Smooth muscle cell (in vitro differentiated cells): ENCODE measurements at regions not wholly inside any gene's neighbourhood (a gene's known extent, or its start where the extent isn't known, plus 50 kb on each side); places are given as distances from the start of the nearest gene placed in this dataset.

Experiments
- DNase-seq: peaks from one replicate; lab custom pipeline; 2025; ENCODE audit not compliant: unreplicated experiment; lab: John Stamatoyannopoulos, UW
- H2AFZ ChIP-seq: fragments of 200-600 bp; sonication (generic); 2 replicates; pipeline ENCODE4 v1.6.0; 2016; ENCODE audit warnings: antibody characterized with exemption, low read depth, mild to moderate bottlenecking
- H3F3A ChIP-seq: fragments of 200-600 bp; sonication (generic); 2 replicates; pipeline ENCODE4 v1.6.0; 2017; ENCODE audit warnings: antibody characterized with exemption, low read depth
- H3K27ac ChIP-seq: fragments of 200-600 bp; sonication (generic); 2 replicates; pipeline ENCODE4 v1.5.1; 2016; ENCODE audit warnings: low read depth, mild to moderate bottlenecking
- H3K27me3 ChIP-seq: fragments of 200-600 bp; sonication (generic); 2 replicates; pipeline ENCODE4 v1.6.1; 2016; ENCODE audit warnings: low read depth, mild to moderate bottlenecking
- H3K36me3 ChIP-seq: fragments of 200-600 bp; sonication (generic); 2 replicates; pipeline ENCODE4 v1.5.1; 2016; ENCODE audit warnings: low read depth
- H3K4me1 ChIP-seq: fragments of 200-600 bp; sonication (generic); 2 replicates; pipeline ENCODE4 v1.5.1; 2016; ENCODE audit warnings: low read depth
- H3K4me2 ChIP-seq: fragments of 200-600 bp; sonication (generic); 2 replicates; pipeline ENCODE4 v1.6.0; 2016; ENCODE audit warnings: mild to moderate bottlenecking
- H3K4me3 ChIP-seq: fragments of 200-600 bp; sonication (generic); 2 replicates; pipeline ENCODE4 v1.5.1; 2016; ENCODE audit warnings: mild to moderate bottlenecking
- H3K79me2 ChIP-seq: fragments of 200-600 bp; sonication (generic); 2 replicates; pipeline ENCODE4 v1.6.0; 2016; ENCODE audit warnings: low read depth, mild to moderate bottlenecking
- H3K9ac ChIP-seq: fragments of 200-600 bp; sonication (generic); 2 replicates; pipeline ENCODE4 v1.6.0; 2016; ENCODE audit warnings: low read depth
- H3K9me3 ChIP-seq: fragments of 200-600 bp; sonication (generic); replicated peaks from 2 replicates; pipeline ENCODE4 v1.5.1; 2016; ENCODE audit warnings: low read depth
- H4K20me1 ChIP-seq: fragments of 200-600 bp; sonication (generic); 2 replicates; pipeline ENCODE4 v1.6.0; 2016; ENCODE audit warnings: low read depth
- WGBS: methylation state at CpG from one replicate; pipeline ENCODE4 v1.1.7; 2016; ENCODE audit warnings: low lambda C conversion rate; 5-methylcytosine and 5-hydroxymethylcytosine counted together
- TF ChIP-seq, protein P1 (sequence below): fragments of 200-600 bp; sonication (generic); IDR thresholded peaks from 2 replicates; pipeline ENCODE4 v1.5.1; 2017; ENCODE audit warnings: borderline replicate concordance, mild to moderate bottlenecking, antibody characterized with exemption; ENCODE audit not compliant: insufficient read depth, poor library complexity, severe bottlenecking

DNA sequence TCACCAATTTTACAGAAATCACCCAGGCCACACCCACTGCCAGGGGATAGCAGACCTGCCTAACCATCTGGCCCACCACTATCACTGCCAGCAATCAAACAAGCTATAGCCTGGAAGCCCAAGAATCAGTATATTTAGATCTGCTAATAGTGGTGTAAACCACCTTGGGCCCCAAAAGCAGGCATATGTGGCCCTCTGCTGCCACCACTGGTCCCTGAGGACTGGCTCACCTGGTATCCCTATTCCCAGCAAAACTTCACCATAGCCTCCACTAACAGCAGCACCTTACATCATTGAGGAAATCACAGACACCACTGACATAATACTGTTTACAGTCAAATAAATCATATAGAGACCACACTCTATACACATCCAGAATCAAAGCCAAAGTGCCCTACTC lies 880.4 kb upstream of the MAN1A1 start:
- no peaks in the 10 kb centered on the region for H4K20me1 ChIP-seq
- H3F3A ChIP-seq: no peaks in the 10 kb centered on the region
- no peaks in the 10 kb centered on the region for H3K36me3 ChIP-seq
- H3K9me3 ChIP-seq: no peaks in the 10 kb centered on the region
- no peak overlapping the region for H3K4me3 ChIP-seq
- no peak for DNase-seq
- H3K27ac ChIP-seq: no peak overlapping the region
- H3K79me2 ChIP-seq: no peaks in the 10 kb centered on the region
- no peak overlapping the region for H3K4me2 ChIP-seq
- H3K4me1 ChIP-seq: no peaks in the 10 kb centered on the region
- no peak overlapping the region for H3K9ac ChIP-seq
- H3K27me3 ChIP-seq: no peaks in the 10 kb centered on the region
- TF ChIP-seq, protein P1, sequence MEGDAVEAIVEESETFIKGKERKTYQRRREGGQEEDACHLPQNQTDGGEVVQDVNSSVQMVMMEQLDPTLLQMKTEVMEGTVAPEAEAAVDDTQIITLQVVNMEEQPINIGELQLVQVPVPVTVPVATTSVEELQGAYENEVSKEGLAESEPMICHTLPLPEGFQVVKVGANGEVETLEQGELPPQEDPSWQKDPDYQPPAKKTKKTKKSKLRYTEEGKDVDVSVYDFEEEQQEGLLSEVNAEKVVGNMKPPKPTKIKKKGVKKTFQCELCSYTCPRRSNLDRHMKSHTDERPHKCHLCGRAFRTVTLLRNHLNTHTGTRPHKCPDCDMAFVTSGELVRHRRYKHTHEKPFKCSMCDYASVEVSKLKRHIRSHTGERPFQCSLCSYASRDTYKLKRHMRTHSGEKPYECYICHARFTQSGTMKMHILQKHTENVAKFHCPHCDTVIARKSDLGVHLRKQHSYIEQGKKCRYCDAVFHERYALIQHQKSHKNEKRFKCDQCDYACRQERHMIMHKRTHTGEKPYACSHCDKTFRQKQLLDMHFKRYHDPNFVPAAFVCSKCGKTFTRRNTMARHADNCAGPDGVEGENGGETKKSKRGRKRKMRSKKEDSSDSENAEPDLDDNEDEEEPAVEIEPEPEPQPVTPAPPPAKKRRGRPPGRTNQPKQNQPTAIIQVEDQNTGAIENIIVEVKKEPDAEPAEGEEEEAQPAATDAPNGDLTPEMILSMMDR: no peak
- H2AFZ ChIP-seq: no peak overlapping the region

DNA sequence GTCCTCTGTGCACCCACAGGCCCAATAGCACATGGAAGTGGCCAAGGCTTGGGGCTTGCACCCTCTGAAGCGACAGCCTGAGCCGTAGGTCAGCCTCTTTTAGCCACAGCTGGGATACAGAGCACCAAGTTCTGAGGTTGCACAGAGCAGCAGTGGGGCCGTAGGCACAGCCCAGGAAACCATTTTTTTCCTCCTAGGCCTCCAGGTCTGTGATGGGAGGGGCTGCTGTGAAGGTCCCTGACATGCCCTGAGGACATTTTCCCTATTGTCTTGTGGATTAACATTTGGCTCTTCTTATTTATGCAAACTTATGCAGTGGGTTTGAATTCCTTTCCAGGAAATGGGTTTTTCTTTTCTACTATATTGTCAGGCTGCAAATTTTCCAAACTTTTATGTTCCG lies 878.7 kb upstream of the MAN1A1 start:
- Histone ChIP-seq H3K4me2 (no peak overlapping the region), H2AFZ (no peak overlapping the region), H4K20me1 (no peaks in the 10 kb centered on the region), H3K27ac (no peak overlapping the region), H3F3A (no peaks in the 10 kb centered on the region), H3K4me3 (no peak overlapping the region), H3K9ac (no peak overlapping the region), H3K79me2 (no peaks in the 10 kb centered on the region), H3K27me3 (no peaks in the 10 kb centered on the region), H3K9me3 (no peaks in the 10 kb centered on the region), H3K36me3 (no peaks in the 10 kb centered on the region), H3K4me1 (no peaks in the 10 kb centered on the region)
- TF ChIP-seq, protein P1: no peak
- DNase-seq: no peak
- 91% methylated on average over 4 of the region's 4 CpGs for WGBS

DNA sequence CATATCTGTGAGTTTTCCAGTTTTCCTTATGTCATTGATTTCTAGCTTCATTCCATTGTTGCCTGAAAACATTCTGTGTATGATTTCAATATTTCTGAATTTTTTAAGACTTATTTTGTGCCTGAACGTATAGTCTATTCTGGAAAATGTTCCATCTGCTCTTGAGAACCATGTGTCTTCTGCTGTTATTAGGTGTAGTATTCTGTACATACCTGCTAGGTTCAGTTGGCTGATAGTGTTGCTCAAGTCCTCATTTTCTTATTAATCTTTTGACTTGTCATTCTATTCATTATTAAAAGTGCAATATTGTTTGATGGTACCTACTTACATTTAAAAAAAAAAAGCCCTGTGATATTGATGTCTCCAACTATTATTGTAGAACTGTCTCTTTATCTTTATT lies 869.8 kb upstream of the MAN1A1 start:
- no peak overlapping the region for H3K4me3 ChIP-seq
- H3K9me3 ChIP-seq: no peaks in the 10 kb centered on the region
- H3K36me3 ChIP-seq: no peaks in the 10 kb centered on the region
- H2AFZ ChIP-seq: no peak overlapping the region
- no peak overlapping the region for H3K9ac ChIP-seq
- TF ChIP-seq, protein P1: no peak
- H4K20me1 ChIP-seq: no peaks in the 10 kb centered on the region
- H3K27me3 ChIP-seq: no peaks in the 10 kb centered on the region
- H3K27ac ChIP-seq: no peak overlapping the region
- no peak overlapping the region for H3K4me2 ChIP-seq
- no peak for DNase-seq
- no peaks in the 10 kb centered on the region for H3K79me2 ChIP-seq
- H3F3A ChIP-seq: no peaks in the 10 kb centered on the region
- 95% methylated on average over 1 of the region's 1 CpG for WGBS
- H3K4me1 ChIP-seq: peaks cover 4% of the 10 kb centered on the region

DNA sequence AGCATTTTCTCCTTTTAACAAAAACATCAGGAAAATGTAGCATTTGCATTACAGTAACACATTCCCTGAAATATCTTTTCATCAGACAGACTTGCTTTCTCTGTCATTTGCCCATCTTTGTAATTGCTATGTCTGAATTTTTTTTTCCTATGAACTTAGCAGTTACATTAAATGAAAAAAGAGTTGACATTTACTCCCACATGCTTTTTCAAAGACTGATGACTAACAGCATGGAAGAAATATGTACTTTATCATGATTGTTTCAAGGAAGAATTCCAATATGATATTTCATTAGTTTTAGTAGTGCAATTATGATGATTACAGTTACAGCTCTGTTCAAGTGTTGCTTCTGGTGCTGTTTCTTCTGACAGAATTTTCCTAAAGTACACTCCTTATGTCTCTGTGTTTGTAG lies 864.5 kb upstream of the MAN1A1 start:
- no peaks in the 10 kb centered on the region for H3F3A ChIP-seq
- no peak overlapping the region for H3K9ac ChIP-seq
- H3K4me1 ChIP-seq: peaks cover 4% of the 10 kb centered on the region
- H3K9me3 ChIP-seq: no peaks in the 10 kb centered on the region
- no peak overlapping the region for H2AFZ ChIP-seq
- no peaks in the 10 kb centered on the region for H3K79me2 ChIP-seq
- no peaks in the 10 kb centered on the region for H3K36me3 ChIP-seq
- DNase-seq: no peak
- no peaks in the 10 kb centered on the region for H3K27me3 ChIP-seq
- TF ChIP-seq, protein P1: no peak
- H4K20me1 ChIP-seq: no peaks in the 10 kb centered on the region
- H3K27ac ChIP-seq: peak overlapping the region; percentile 32
- H3K4me2 ChIP-seq: peak overlapping the region; percentile 10
- no peak overlapping the region for H3K4me3 ChIP-seq
